CD14-positive monocyte (primary cell): ENCODE measurements at regions not wholly inside any gene's neighbourhood (a gene's known extent, or its start where the extent isn't known, plus 50 kb on each side); places are given as distances from the start of the nearest gene placed in this dataset.

ENCODE experiments used
- DNase-seq, 3 donors: peaks; one replicate each; pipeline ENCODE4 v3.0.0-alpha.2; 2011 to 2022
- H2AFZ ChIP-seq: 2 replicates; pipeline ENCODE4 v1.6.0; 2012; ENCODE audit warnings: mild to moderate bottlenecking, low read depth, low read length, inconsistent platforms; ENCODE audit not compliant: insufficient read depth, poor library complexity, severe bottlenecking
- H3K27ac ChIP-seq, 2 donors: 1 replicate in 1 of 2; 2 replicates in 1 of 2; pipeline ENCODE4 v1.5.1; 2012 to 2013; ENCODE audit warnings: low read length in 2 of 2, control low read depth in 1 of 2, inconsistent platforms in 1 of 2, low read depth in 1 of 2, mild to moderate bottlenecking in 1 of 2
- H3K27me3 ChIP-seq, 2 donors: one replicate each; pipeline versions ENCODE4 v1.6.0 to v1.6.1; 2011 to 2013; ENCODE audit warnings: low read length in 2 of 2; ENCODE audit not compliant: control insufficient read depth in 2 of 2, insufficient read depth in 2 of 2
- H3K36me3 ChIP-seq, 2 donors: replicated peaks in 1 of 2; 1 replicate in 1 of 2; 2 replicates in 1 of 2; pipeline versions ENCODE4 v1.5.1 to v1.6.1; 2012 to 2013; ENCODE audit warnings: low read length in 2 of 2, control low read depth in 1 of 2, inconsistent platforms in 1 of 2, mild to moderate bottlenecking in 1 of 2; ENCODE audit not compliant: insufficient read depth in 2 of 2, control insufficient read depth in 1 of 2
- H3K4me1 ChIP-seq, 2 donors: 1 replicate in 1 of 2; 2 replicates in 1 of 2; pipeline versions ENCODE4 v1.5.1 to v1.6.1; 2012 to 2013; ENCODE audit warnings: low read length in 2 of 2, control low read depth in 1 of 2, inconsistent platforms in 1 of 2, mild to moderate bottlenecking in 1 of 2, moderate library complexity in 1 of 2; ENCODE audit not compliant: insufficient read depth in 2 of 2, control insufficient read depth in 1 of 2
- H3K4me2 ChIP-seq: replicated peaks from 2 replicates; pipeline ENCODE3; 2012; ENCODE audit warnings: low read length, moderate library complexity, mild to moderate bottlenecking; ENCODE audit not compliant: poor library complexity, severe bottlenecking; ENCODE audit errors: extremely low read depth
- H3K4me3 ChIP-seq, 3 experiments: fragments of 200-600 bp in 1 of 3; sonication (generic) in 1 of 3; replicated peaks in 1 of 3; 1 replicate in 2 of 3; 2 replicates in 1 of 3; pipeline ENCODE4 v1.5.1; 2011 to 2013; ENCODE audit warnings: low read length in 3 of 3, mild to moderate bottlenecking in 3 of 3, control low read depth in 2 of 3, low read depth in 2 of 3, inconsistent platforms in 1 of 3, moderate library complexity in 1 of 3
- H3K79me2 ChIP-seq: 2 replicates; pipeline ENCODE4 v1.6.0; 2012; ENCODE audit warnings: mild to moderate bottlenecking, control low read depth, inconsistent platforms, low read length, moderate library complexity; ENCODE audit not compliant: insufficient read depth
- H3K9ac ChIP-seq: 2 replicates; pipeline ENCODE4 v1.6.0; 2017; ENCODE audit warnings: low read length, mild to moderate bottlenecking; ENCODE audit not compliant: insufficient read depth, poor library complexity, severe bottlenecking
- H3K9me3 ChIP-seq, 2 donors: replicated peaks in 1 of 2; 1 replicate in 1 of 2; 2 replicates in 1 of 2; pipeline versions ENCODE4 v1.5.1 to v1.6.1; 2012 to 2013; ENCODE audit warnings: low read length in 2 of 2, control low read depth in 1 of 2; ENCODE audit not compliant: control insufficient read depth in 1 of 2, insufficient read depth in 1 of 2
- H4K20me1 ChIP-seq: 2 replicates; pipeline ENCODE4 v1.6.0; 2012; ENCODE audit warnings: mild to moderate bottlenecking, low read length, control low read depth, moderate library complexity; ENCODE audit not compliant: insufficient read depth
- H3K27ac Mint-ChIP-seq, 7 donors: one replicate each; pipeline ENCODE4 v1.8.0; 2020; ENCODE audit warnings: mild to moderate bottlenecking in 7 of 7, mixed read lengths in 7 of 7, moderate library complexity in 6 of 7, inconsistent platforms in 2 of 7
- H3K27me3 Mint-ChIP-seq, 3 donors: one replicate each; pipeline ENCODE4 v1.8.0; 2021 to 2022; ENCODE audit warnings: low read depth in 3 of 3, mild to moderate bottlenecking in 3 of 3, mixed read lengths in 3 of 3, moderate library complexity in 3 of 3, inconsistent platforms in 1 of 3
- H3K36me3 Mint-ChIP-seq, 2 donors: one replicate each; pipeline ENCODE4 v1.8.0; 2020; ENCODE audit warnings: mixed read lengths in 2 of 2, inconsistent platforms in 1 of 2, mild to moderate bottlenecking in 1 of 2
- H3K4me1 Mint-ChIP-seq: one replicate; pipeline ENCODE4 v1.8.0; 2020; ENCODE audit warnings: mild to moderate bottlenecking, mixed read lengths
- H3K4me3 Mint-ChIP-seq, 2 donors: one replicate each; pipeline ENCODE4 v1.8.0; 2020; ENCODE audit warnings: mild to moderate bottlenecking in 2 of 2, mixed read lengths in 2 of 2, moderate library complexity in 1 of 2
- H3K9me3 Mint-ChIP-seq, 7 donors: one replicate each; pipeline ENCODE4 v1.8.0; 2020 to 2022; ENCODE audit warnings: mixed read lengths in 7 of 7, mild to moderate bottlenecking in 6 of 7, moderate library complexity in 6 of 7, inconsistent platforms in 2 of 7
- CTCF ChIP-seq: fragments of 200-600 bp; IDR thresholded peaks from one replicate; pipeline ENCODE4 v1.8.0; 2022; ENCODE audit warnings: antibody characterized with exemption, mild to moderate bottlenecking
- WGBS: methylation state at CpG from one replicate; pipeline ENCODE4 v1.1.5; 2013; ENCODE audit warnings: missing lambda C conversion rate; ENCODE audit not compliant: insufficient coverage; 5-methylcytosine and 5-hydroxymethylcytosine counted together
- intact Hi-C, 2 donors: fragments of 100-400 bp; cut with micrococcal nuclease; formaldehyde crosslinking; loops; one replicate each; pipeline versions ENCODE4 v1.15.0 to v1.15.1; 2023

DNA sequence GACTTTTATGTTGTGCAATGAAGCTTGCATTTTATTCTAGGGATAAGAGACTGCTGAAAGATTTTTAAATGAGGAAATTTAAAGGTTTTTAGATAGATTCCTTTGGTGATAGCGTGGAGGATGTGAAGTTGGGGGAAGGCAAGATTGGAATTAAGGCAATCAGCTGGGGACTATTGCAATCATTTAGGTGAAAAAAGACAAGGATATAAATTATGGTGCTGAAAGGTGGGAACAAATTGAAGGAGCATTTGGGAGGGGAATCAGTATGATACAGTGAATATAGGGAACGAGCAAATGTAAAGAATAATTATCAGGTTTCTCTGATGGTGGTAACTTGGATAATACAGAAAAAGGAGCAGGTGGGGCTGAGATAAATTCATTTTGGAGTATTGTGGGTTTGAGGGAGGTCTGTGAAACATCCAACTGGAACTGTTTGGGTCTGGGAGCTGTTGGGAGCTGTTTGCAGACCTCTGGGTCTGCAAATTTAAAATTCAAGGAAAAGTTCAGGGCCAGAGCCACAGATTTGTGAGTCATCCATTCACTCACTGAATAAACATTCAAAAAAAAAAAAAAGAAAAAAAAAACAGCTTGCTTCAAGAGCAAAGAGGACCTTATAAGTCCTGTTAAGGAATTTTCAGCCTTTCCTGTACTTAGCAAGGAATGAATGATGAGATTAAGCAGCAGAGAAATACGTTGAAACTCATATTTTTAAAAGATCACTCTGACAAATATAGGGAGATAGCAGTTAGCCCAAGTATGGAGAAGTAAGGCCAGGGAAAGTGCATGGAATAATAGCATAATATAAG, 257.5 kb upstream of the FN1 start:
- Histone ChIP-seq H3K9ac (no peak overlapping the region), H4K20me1 (no peaks in the 10 kb centered on the region), H3K79me2 (no peaks in the 10 kb centered on the region), H3K4me2 (no peak overlapping the region), H2AFZ (no peak overlapping the region), H3K36me3 (no peaks in the 10 kb centered on the region), H3K9me3 (no peaks in the 10 kb centered on the region), H3K27me3 (peaks cover 0 to 11% of the 10 kb centered on the region in 2 donors), H3K4me3 (peak overlapping the region in 1 of 3 experiments; percentile 12), H3K4me1 (peaks cover 33 to 39% of the 10 kb centered on the region in 2 donors), H3K27ac (no peak overlapping the region)
- TF ChIP-seq CTCF = no peak
- intact Hi-C loops = no loop called here
- peaks cover 41% of the 10 kb centered on the region for H3K4me1 Mint-ChIP-seq
- no peak for DNase-seq
- H3K27me3 Mint-ChIP-seq = peaks cover 4 to 30% (median 10%) of the 10 kb centered on the region in 3 donors
- no peak overlapping the region for H3K27ac Mint-ChIP-seq
- H3K36me3 Mint-ChIP-seq = peaks cover 2 to 3% of the 10 kb centered on the region in 2 donors
- peak overlapping the region in 1 of 2 donors; percentile 66 for H3K4me3 Mint-ChIP-seq
- WGBS = 96% methylated on average over 2 of the region's 3 CpGs
- H3K9me3 Mint-ChIP-seq = peaks cover 0 to 3% (median 0%) of the 10 kb centered on the region in 7 donors

DNA sequence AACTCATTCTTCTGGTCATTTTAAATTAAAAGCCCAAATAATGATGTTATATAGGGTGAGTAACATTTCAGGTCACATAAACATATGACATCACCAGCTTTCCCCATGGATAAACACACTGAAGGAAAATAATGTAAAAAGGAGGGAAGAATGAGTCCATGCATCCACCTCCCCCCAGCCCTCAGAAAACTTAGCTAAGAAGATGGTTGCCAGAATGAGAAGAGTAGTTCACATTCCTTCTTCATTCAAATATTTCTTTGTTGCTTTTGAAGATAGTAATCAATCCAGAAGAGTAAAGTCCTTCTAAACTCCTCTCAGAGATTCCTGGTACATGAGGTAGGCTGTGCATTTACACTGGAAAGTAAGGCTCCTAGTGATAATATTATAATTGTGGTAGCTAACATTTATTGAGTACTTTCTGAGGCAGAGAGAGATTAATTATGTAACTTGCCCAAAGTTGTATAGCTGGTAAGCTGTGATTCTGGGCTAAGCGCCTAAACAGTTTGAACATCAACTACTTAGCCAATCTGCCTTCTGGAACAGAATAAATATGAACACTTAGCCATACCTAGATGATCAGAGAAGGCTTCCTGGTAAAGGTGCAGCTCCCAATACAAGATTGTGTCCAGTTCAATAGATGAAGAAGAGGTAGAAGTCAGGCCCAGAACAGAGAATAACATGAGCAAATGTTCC, 256.7 kb upstream of the FN1 start:
- H3K9ac ChIP-seq = no peak overlapping the region
- WGBS = no CpG with 5 or more reads among the region's 1 CpG
- peaks cover 28 to 31% of the 10 kb centered on the region in 2 donors for H3K4me1 ChIP-seq
- intact Hi-C loops = no loop called here
- no peak for DNase-seq
- H2AFZ ChIP-seq = no peak overlapping the region
- no peak for TF ChIP-seq CTCF
- H3K27me3 ChIP-seq = peaks cover 0 to 11% of the 10 kb centered on the region in 2 donors
- H3K4me1 Mint-ChIP-seq = peaks cover 38% of the 10 kb centered on the region
- no peaks in the 10 kb centered on the region for H3K9me3 ChIP-seq
- H4K20me1 ChIP-seq = no peaks in the 10 kb centered on the region
- H3K27ac Mint-ChIP-seq = no peak overlapping the region
- no peaks in the 10 kb centered on the region for H3K9me3 Mint-ChIP-seq
- H3K4me3 ChIP-seq = no peak overlapping the region
- H3K27ac ChIP-seq = no peak overlapping the region
- peaks cover 2 to 3% of the 10 kb centered on the region in 2 donors for H3K36me3 Mint-ChIP-seq
- H3K4me3 Mint-ChIP-seq = no peak overlapping the region
- H3K27me3 Mint-ChIP-seq = peaks cover 3 to 35% (median 15%) of the 10 kb centered on the region in 3 donors
- H3K79me2 ChIP-seq = no peaks in the 10 kb centered on the region
- H3K36me3 ChIP-seq = no peaks in the 10 kb centered on the region
- no peak overlapping the region for H3K4me2 ChIP-seq
